MCF 10A (cell line): ENCODE measurements at regions not wholly inside any gene's neighbourhood (a gene's known extent, or its start where the extent isn't known, plus 50 kb on each side); places are given as distances from the start of the nearest gene placed in this dataset.

Source experiments
- BruUV-seq: library from RNA; stranded (reverse); fragments of 400-500 nt; replicated peaks from 2 replicates; lab custom pipeline; 2021; lab: Mats Ljungman, UMichigan
- CTCF ChIA-PET: fragments of 300-600 bp; sonication (Branson Sonifier 250); formaldehyde crosslinking; extraction: SDS; loops from one replicate; lab custom pipeline; 2021; ENCODE audit warnings: antibody characterized with exemption, inconsistent platforms; lab: Yijun Ruan, JAX
- POLR2A ChIA-PET: fragments of 300-600, 350-650 bp; sonication (Branson Sonifier 250); formaldehyde crosslinking; extraction: SDS; loops from one replicate; lab custom pipeline; 2020; ENCODE audit warnings: antibody characterized with exemption, inconsistent platforms; lab: Yijun Ruan, JAX
- DNase-seq: peaks from one replicate; pipeline ENCODE4 v3.0.0-alpha.2; 2018; ENCODE audit not compliant: unreplicated experiment
- H3K27ac Mint-ChIP-seq: one replicate; pipeline ENCODE4 v1.8.0; 2022; ENCODE audit warnings: mild to moderate bottlenecking, low read depth, mixed read lengths; ENCODE audit not compliant: unreplicated experiment
- H3K27me3 Mint-ChIP-seq: one replicate; pipeline ENCODE4 v1.8.0; 2022; ENCODE audit warnings: mixed read lengths; ENCODE audit not compliant: insufficient read depth, unreplicated experiment
- H3K36me3 Mint-ChIP-seq: one replicate; pipeline ENCODE4 v1.8.0; 2022; ENCODE audit warnings: mild to moderate bottlenecking, moderate library complexity, mixed read lengths; ENCODE audit not compliant: insufficient read depth, unreplicated experiment
- H3K4me1 Mint-ChIP-seq: one replicate; pipeline ENCODE4 v1.8.0; 2022; ENCODE audit warnings: mixed read lengths; ENCODE audit not compliant: insufficient read depth, unreplicated experiment
- H3K4me3 Mint-ChIP-seq: one replicate; pipeline ENCODE4 v1.8.0; 2022; ENCODE audit warnings: mild to moderate bottlenecking, moderate library complexity, mixed read lengths; ENCODE audit not compliant: unreplicated experiment
- H3K9me3 Mint-ChIP-seq: one replicate; pipeline ENCODE4 v1.8.0; 2022; ENCODE audit warnings: mixed read lengths; ENCODE audit not compliant: unreplicated experiment
- CTCF ChIP-seq: fragments of 200-600 bp; IDR thresholded peaks from one replicate; pipeline ENCODE4 v1.8.0; 2022; ENCODE audit warnings: antibody characterized with exemption, mild to moderate bottlenecking; ENCODE audit not compliant: unreplicated experiment
- intact Hi-C: fragments of 100-400 bp; cut with micrococcal nuclease; formaldehyde crosslinking; loops from 2 replicates; pipeline ENCODE4 v1.14.1; 2022

GRCh38 chr2:18825838-18826237 is 236.5 kb upstream of the NT5C1B start:
- Mint-ChIP-seq H3K4me3 (no peak overlapping the region), H3K9me3 (no peaks in the 10 kb centered on the region), H3K27me3 (no peaks in the 10 kb centered on the region), H3K36me3 (no peaks in the 10 kb centered on the region), H3K27ac (no peak overlapping the region), H3K4me1 (peaks cover 12% of the 10 kb centered on the region)
- ChIA-PET POLR2A (no interaction called here), CTCF (no interaction called here)
- no TSS peak for BruUV-seq
- no peak for DNase-seq
- intact Hi-C loops, result no loop called here
- no peak for TF ChIP-seq CTCF

- TF ChIP-seq CTCF, result no peak
- Mint-ChIP-seq H3K36me3 (no peaks in the 10 kb centered on the region), H3K4me1 (peaks cover 10% of the 10 kb centered on the region), H3K4me3 (no peak overlapping the region), H3K27ac (no peak overlapping the region), H3K9me3 (no peaks in the 10 kb centered on the region), H3K27me3 (no peaks in the 10 kb centered on the region)
- no peak for DNase-seq
- POLR2A ChIA-PET, result no interaction called here
- BruUV-seq, result no TSS peak
- intact Hi-C loops, result no loop called here
- CTCF ChIA-PET, result no interaction called here
These were observed 235.5 kb upstream of the NT5C1B start for GRCh38 chr2:18824915-18825314.

- intact Hi-C loops, result no loop called here
These were observed 235.0 kb upstream of the NT5C1B start for GRCh38 chr2:18824325-18824790.

GRCh38 chr2:18821431-18821830 is 232.1 kb upstream of the NT5C1B start:
- no peaks in the 10 kb centered on the region for H3K4me1 Mint-ChIP-seq
- no peaks in the 10 kb centered on the region for H3K27me3 Mint-ChIP-seq
- H3K9me3 Mint-ChIP-seq, result no peaks in the 10 kb centered on the region
- H3K27ac Mint-ChIP-seq, result no peak overlapping the region
- BruUV-seq, result no TSS peak
- intact Hi-C loops, result no loop called here
- ChIA-PET POLR2A (no interaction called here), CTCF (no interaction called here)
- H3K4me3 Mint-ChIP-seq, result no peak overlapping the region
- no peak for TF ChIP-seq CTCF
- DNase-seq, result no peak
- peaks cover 6% of the 10 kb centered on the region for H3K36me3 Mint-ChIP-seq

More at GRCh38 chr2:18824325-18824790, 235.0 kb upstream of the NT5C1B start:
- no peak for TF ChIP-seq CTCF
- no peak for DNase-seq
- Mint-ChIP-seq H3K36me3 (no peaks in the 10 kb centered on the region), H3K4me1 (peaks cover 4% of the 10 kb centered on the region), H3K4me3 (no peak overlapping the region), H3K9me3 (no peaks in the 10 kb centered on the region), H3K27me3 (no peaks in the 10 kb centered on the region), H3K27ac (no peak overlapping the region)
- POLR2A ChIA-PET, result interaction anchor here (0.9 kb wide), 1 partner anchor 38 kb away, joined by 3 read pairs; no protein-coding TSS in a partner anchor
- no TSS peak for BruUV-seq
- CTCF ChIA-PET, result no interaction called here
